GM23338 (cell line): ENCODE measurements at regions not wholly inside any gene's neighbourhood (a gene's known extent, or its start where the extent isn't known, plus 50 kb on each side); places are given as distances from the start of the nearest gene placed in this dataset.

Experiments used
- ATAC-seq: fragments of 200-7000 bp; cut with Tn5 transposase; 3 replicates; pipeline ENCODE4 v1.9.1; 2020
- DNase-seq: peaks from one replicate; pipeline ENCODE4 v3.0.0-alpha.2; 2015; ENCODE audit warnings: low spot score
- H2AFZ ChIP-seq: fragments of 200-600 bp; sonication (generic); 2 replicates; pipeline ENCODE4 v1.8.0; 2016; ENCODE audit warnings: antibody characterized with exemption, mild to moderate bottlenecking, moderate library complexity
- H3F3A ChIP-seq: fragments of 200-600 bp; sonication (generic); replicated peaks from 2 replicates; pipeline ENCODE4 v1.8.0; 2017; ENCODE audit warnings: antibody characterized with exemption, mixed run types, low read depth
- H3K27ac ChIP-seq: fragments of 200-600 bp; sonication (generic); 2 replicates; pipeline ENCODE4 v1.6.1; 2016; ENCODE audit warnings: low read depth
- H3K27me3 ChIP-seq: fragments of 200-600 bp; sonication (generic); 2 replicates; pipeline ENCODE4 v1.8.0; 2016; ENCODE audit warnings: mild to moderate bottlenecking, mixed run types, moderate library complexity; ENCODE audit not compliant: insufficient read depth
- H3K36me3 ChIP-seq: fragments of 200-600 bp; sonication (generic); 2 replicates; pipeline ENCODE4 v1.8.0; 2016; ENCODE audit warnings: mild to moderate bottlenecking; ENCODE audit not compliant: insufficient read depth
- H3K4me1 ChIP-seq: fragments of 200-600 bp; sonication (generic); 2 replicates; pipeline ENCODE4 v1.8.0; 2016; ENCODE audit warnings: mild to moderate bottlenecking, moderate library complexity; ENCODE audit not compliant: insufficient read depth
- H3K4me2 ChIP-seq: fragments of 200-600 bp; sonication (generic); 2 replicates; pipeline ENCODE4 v1.7.1; 2017; ENCODE audit warnings: mixed run types
- H3K4me3 ChIP-seq: fragments of 200-600 bp; sonication (generic); 2 replicates; pipeline ENCODE4 v1.6.1; 2016; ENCODE audit warnings: mixed run types
- H3K79me2 ChIP-seq: fragments of 200-600 bp; sonication (generic); replicated peaks from 2 replicates; pipeline ENCODE4 v1.8.0; 2017; ENCODE audit warnings: mild to moderate bottlenecking; ENCODE audit not compliant: insufficient read depth
- H3K9me2 ChIP-seq: fragments of 200-600 bp; sonication (generic); 2 replicates; pipeline ENCODE4 v1.8.0; 2017; ENCODE audit not compliant: insufficient read depth
- H4K20me1 ChIP-seq: fragments of 200-600 bp; sonication (generic); replicated peaks from 2 replicates; pipeline ENCODE4 v1.8.0; 2017; ENCODE audit warnings: mild to moderate bottlenecking; ENCODE audit not compliant: insufficient read depth
- H3K27ac Mint-ChIP-seq: 2 replicates; pipeline ENCODE4 v1.8.0; 2020; ENCODE audit warnings: inconsistent platforms, mild to moderate bottlenecking, moderate library complexity, mixed read lengths
- H3K27me3 Mint-ChIP-seq: 3 replicates; pipeline ENCODE4 v1.8.0; 2022; ENCODE audit warnings: low read depth, mild to moderate bottlenecking, moderate library complexity, mixed read lengths, inconsistent platforms; ENCODE audit not compliant: insufficient read depth, poor library complexity
- H3K36me3 Mint-ChIP-seq: 3 replicates; pipeline ENCODE4 v1.8.0; 2021; ENCODE audit warnings: low read depth, mild to moderate bottlenecking, inconsistent platforms, moderate library complexity, mixed read lengths
- H3K4me1 Mint-ChIP-seq: 3 replicates; pipeline ENCODE4 v1.8.0; 2020; ENCODE audit warnings: mild to moderate bottlenecking, inconsistent platforms, mixed read lengths
- H3K4me3 Mint-ChIP-seq: 3 replicates; pipeline ENCODE4 v1.8.0; 2021; ENCODE audit warnings: moderate library complexity, mild to moderate bottlenecking, inconsistent platforms, mixed read lengths
- H3K9me3 Mint-ChIP-seq: 3 replicates; pipeline ENCODE4 v1.8.0; 2020; ENCODE audit warnings: moderate library complexity, mild to moderate bottlenecking, inconsistent platforms, mixed read lengths
- CREB1 ChIP-seq: fragments of 250-450 bp; sonication (Bioruptor Pico); IDR thresholded peaks from 2 replicates; pipeline ENCODE4 v1.5.0; 2020; ENCODE audit warnings: low read depth, mild to moderate bottlenecking, moderate library complexity
- CTCF ChIP-seq, 2 experiments: fragments of 200-600 bp in 1 of 2; sonication (generic) in 1 of 2; conservative IDR thresholded peaks; 2 replicates each; pipeline versions ENCODE4 v1.5.1 to v1.6.1; 2016 to 2017; ENCODE audit warnings: antibody characterized with exemption in 2 of 2, low read depth in 2 of 2, mild to moderate bottlenecking in 2 of 2, moderate library complexity in 1 of 2
- ETS1 ChIP-seq: IDR thresholded peaks from 2 replicates; pipeline ENCODE4 v1.6.1; 2016; ENCODE audit warnings: antibody characterized with exemption
- EZH2 ChIP-seq: fragments of 200-600 bp; sonication (generic); IDR thresholded peaks from one replicate; pipeline ENCODE4 v1.8.0; 2017; ENCODE audit warnings: antibody characterized with exemption, mild to moderate bottlenecking, low read depth; ENCODE audit not compliant: unreplicated experiment
- EZH2phosphoT487 ChIP-seq: fragments of 200-600 bp; sonication (generic); IDR thresholded peaks from one replicate; pipeline ENCODE4 v1.8.1; 2018; ENCODE audit warnings: antibody characterized with exemption; ENCODE audit not compliant: unreplicated experiment
- JUNB ChIP-seq: IDR thresholded peaks from one replicate; pipeline ENCODE4 v1.6.1; 2016; ENCODE audit warnings: antibody characterized with exemption; ENCODE audit not compliant: unreplicated experiment
- NANOG ChIP-seq: IDR thresholded peaks from 2 replicates; pipeline ENCODE4 v1.6.1; 2016; ENCODE audit warnings: antibody characterized with exemption, borderline replicate concordance
- POLR2AphosphoS5 ChIP-seq: IDR thresholded peaks from 2 replicates; pipeline ENCODE4 v1.6.1; 2016; ENCODE audit warnings: antibody characterized with exemption, low read depth
- REST ChIP-seq: IDR thresholded peaks from one replicate; pipeline ENCODE4 v1.6.1; 2018; ENCODE audit warnings: antibody characterized with exemption; ENCODE audit not compliant: unreplicated experiment
- STAT1 ChIP-seq: IDR thresholded peaks from one replicate; pipeline ENCODE4 v1.6.1; 2016; ENCODE audit warnings: antibody characterized with exemption; ENCODE audit not compliant: unreplicated experiment
- ZNF114 ChIP-seq: fragments of 250-450 bp; sonication (Bioruptor Pico); IDR thresholded peaks from 2 replicates; pipeline ENCODE4 v1.5.0; 2020; ENCODE audit warnings: mild to moderate bottlenecking, moderate library complexity
- ZNF331 ChIP-seq: fragments of 250-450 bp; sonication (Bioruptor Pico); IDR thresholded peaks from 2 replicates; pipeline ENCODE4 v1.5.0; 2020; ENCODE audit warnings: low read depth, mild to moderate bottlenecking, moderate library complexity
- ZNF462 ChIP-seq: fragments of 250-450 bp; sonication (Bioruptor Pico); IDR thresholded peaks from 2 replicates; pipeline ENCODE4 v1.5.0; 2020; ENCODE audit warnings: mild to moderate bottlenecking, moderate library complexity

GRCh38 chr2:185202381-185202780, 536.2 kb upstream of the FSIP2 start:
- H3K27ac ChIP-seq, result no peak overlapping the region
- Mint-ChIP-seq H3K27me3 (no peaks in the 10 kb centered on the region), H3K27ac (no peak overlapping the region), H3K4me3 (no peak overlapping the region), H3K36me3 (no peaks in the 10 kb centered on the region), H3K9me3 (no peaks in the 10 kb centered on the region), H3K4me1 (no peaks in the 10 kb centered on the region)
- no peak overlapping the region for H3K4me2 ChIP-seq
- no peak overlapping the region for H2AFZ ChIP-seq
- ATAC-seq (no peak), DNase-seq (no peak)
- no peaks in the 10 kb centered on the region for H3K27me3 ChIP-seq
- H3K36me3 ChIP-seq, result no peaks in the 10 kb centered on the region
- no peaks in the 10 kb centered on the region for H4K20me1 ChIP-seq
- H3K4me1 ChIP-seq, result no peaks in the 10 kb centered on the region
- H3K9me2 ChIP-seq, result no peaks in the 10 kb centered on the region
- H3F3A ChIP-seq, result no peaks in the 10 kb centered on the region
- no peak overlapping the region for H3K4me3 ChIP-seq
- no peak for TF ChIP-seq POLR2AphosphoS5
- TF ChIP-seq ZNF331 (CRISPR knock-in tag), result no peak
- no peak for TF ChIP-seq CREB1 (CRISPR knock-in tag)
- no peak for TF ChIP-seq CTCF (conservative IDR thresholded peaks at IDR 0.05; ENCODE audit: low read depth in 2 of 2)
- no peak for TF ChIP-seq REST
- TF ChIP-seq EZH2, result no peak
- no peak for TF ChIP-seq EZH2phosphoT487
- TF ChIP-seq ZNF114 (CRISPR knock-in tag), result no peak
- no peak for TF ChIP-seq ZNF462 (CRISPR knock-in tag)
- no peak for TF ChIP-seq JUNB
- no peak for TF ChIP-seq NANOG
- no peak for TF ChIP-seq STAT1
- no peak for TF ChIP-seq ETS1
- no peaks in the 10 kb centered on the region for H3K79me2 ChIP-seq
